MM.1S (cell line): ENCODE measurements at regions not wholly inside any gene's neighbourhood (a gene's known extent, or its start where the extent isn't known, plus 50 kb on each side); places are given as distances from the start of the nearest gene placed in this dataset.

ENCODE experiments used
- CTCF ChIP-seq: fragments of 300-600 bp; sonication (generic); IDR thresholded peaks from 2 replicates; pipeline ENCODE4 v1.5.1; 2016; ENCODE audit warnings: antibody characterized with exemption, low read length, mixed read lengths
- EZH2 ChIP-seq: fragments of 300-600 bp; sonication (generic); optimal IDR thresholded peaks from 2 replicates; pipeline ENCODE3; 2017; ENCODE audit warnings: low read depth, mild to moderate bottlenecking, antibody characterized with exemption, low read length, mixed read lengths

DNA sequence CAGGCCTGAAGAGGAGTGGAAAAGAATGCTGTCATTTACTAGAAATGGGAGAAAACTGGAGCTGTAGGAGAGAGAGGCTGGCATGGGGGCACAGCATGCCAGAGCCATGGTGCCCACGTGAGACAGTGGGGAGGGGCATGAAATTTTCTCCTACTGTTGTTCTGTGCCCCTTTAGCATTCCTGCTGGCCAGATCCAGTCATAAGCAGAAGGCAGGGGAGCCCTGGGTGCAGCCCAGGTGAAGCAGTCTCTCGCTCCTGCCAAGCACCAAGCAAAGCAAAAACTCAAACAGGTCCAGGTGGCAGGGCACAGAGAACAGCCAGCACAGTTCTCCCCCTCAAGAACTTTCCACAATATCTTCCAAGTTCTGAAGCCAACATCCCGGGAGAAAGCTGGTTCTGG, 383.2 kb downstream of the TCERG1L start:
- TF ChIP-seq CTCF (no peak), EZH2 (no peak)
